Stimulated activated CD4-positive, alpha-beta T cell treated with anti-CD3 and anti-CD28 coated beads, Interleukin-1b, Interleukin-23, amount 100 ng/mL, for 48 hours (primary cell): ENCODE measurements at regions not wholly inside any gene's neighbourhood (a gene's known extent, or its start where the extent isn't known, plus 50 kb on each side); places are given as distances from the start of the nearest gene placed in this dataset.
"Not testable (repeated sequence)": the region's sequence is repeated elsewhere in the genome, so short reads cannot be mapped to it uniquely, and the experiment has no call there.

Experiments used
- DNase-seq: peaks from one replicate; pipeline ENCODE4 v3.0.0-alpha.2; 2020

- DNase-seq: no peak
These were observed 935.8 kb upstream of the SLC39A10 start for GRCh38 chr2:194721227-194721626.

GRCh38 chr2:194720462-194720861, 936.6 kb upstream of the SLC39A10 start:
- DNase-seq: no peak

GRCh38 chr2:194718881-194719280, 938.1 kb upstream of the SLC39A10 start:
- no peak for DNase-seq

GRCh38 chr2:194714541-194714940, 942.5 kb upstream of the SLC39A10 start:
- no peak for DNase-seq

GRCh38 chr2:194709840-194710239, 947.2 kb upstream of the SLC39A10 start:
- DNase-seq: no peak

- DNase-seq: no peak
These were observed 950.8 kb upstream of the SLC39A10 start for GRCh38 chr2:194706179-194706578.

GRCh38 chr2:194705398-194705797, 951.6 kb upstream of the SLC39A10 start:
- DNase-seq: no peak

- no peak for DNase-seq
These were observed 956.3 kb upstream of the SLC39A10 start for GRCh38 chr2:194700726-194701125.

- no peak for DNase-seq
These were observed 956.9 kb upstream of the SLC39A10 start for GRCh38 chr2:194700116-194700515.

GRCh38 chr2:194698012-194698411, 959.0 kb upstream of the SLC39A10 start:
- DNase-seq: no peak

- no peak for DNase-seq
These were observed 959.6 kb upstream of the SLC39A10 start for GRCh38 chr2:194697439-194697838.

- no peak for DNase-seq
These were observed 960.3 kb upstream of the SLC39A10 start for GRCh38 chr2:194696690-194697089.

GRCh38 chr2:194686569-194686968, 970.5 kb upstream of the SLC39A10 start:
- DNase-seq: no peak

GRCh38 chr2:194674043-194674442, 983.0 kb upstream of the SLC39A10 start:
- DNase-seq: no peak

GRCh38 chr2:194672994-194673393, 984.0 kb upstream of the SLC39A10 start:
- no peak for DNase-seq

- DNase-seq: no peak
These were observed 995.6 kb upstream of the SLC39A10 start for GRCh38 chr2:194661431-194661830.

- not testable (repeated sequence) for DNase-seq
These were observed 1018.0 kb upstream of the SLC39A10 start for GRCh38 chr2:194639057-194639456.

- no peak for DNase-seq
These were observed 1035.1 kb upstream of the SLC39A10 start for GRCh38 chr2:194621945-194622344.

GRCh38 chr2:194619366-194619765, 1037.7 kb upstream of the SLC39A10 start:
- no peak for DNase-seq

- DNase-seq: no peak
These were observed 1038.6 kb upstream of the SLC39A10 start for GRCh38 chr2:194618432-194618831.

- no peak for DNase-seq
These were observed 1040.7 kb upstream of the SLC39A10 start for GRCh38 chr2:194616334-194616733.

- no peak for DNase-seq
These were observed 1046.7 kb upstream of the SLC39A10 start for GRCh38 chr2:194610297-194610696.

- no peak for DNase-seq
These were observed 1053.6 kb upstream of the SLC39A10 start for GRCh38 chr2:194603429-194603828.

GRCh38 chr2:194602750-194603149, 1054.3 kb upstream of the SLC39A10 start:
- DNase-seq: no peak

GRCh38 chr2:194591192-194591591, 1065.8 kb upstream of the SLC39A10 start:
- DNase-seq: no peak

- DNase-seq: no peak
These were observed 1069.2 kb upstream of the SLC39A10 start for GRCh38 chr2:194587739-194588270.
